Psoas muscle (tissue), 7 donors: ENCODE measurements at regions not wholly inside any gene's neighbourhood (a gene's known extent, or its start where the extent isn't known, plus 50 kb on each side); places are given as distances from the start of the nearest gene placed in this dataset.

Experiments used
- ATAC-seq, 4 donors: fragments of 200-7000 bp; cut with Tn5 transposase; one replicate each; pipeline ENCODE4 v1.9.1; 2020; ENCODE audit warnings: moderate library complexity in 3 of 4, mild to moderate bottlenecking in 2 of 4
- DNase-seq, 2 donors: peaks; one replicate each; pipeline ENCODE4 v3.0.0-alpha.2; 2020
- H3K27ac ChIP-seq: fragments of 200-600 bp; one replicate; pipeline ENCODE4 v1.8.0; 2022
- H3K27me3 ChIP-seq, 3 donors: fragments of 200-600 bp in 1 of 3; one replicate each; pipeline versions ENCODE4 v1.6.1 to v1.8.0; 2013 to 2022; ENCODE audit warnings: low read length in 2 of 3, mild to moderate bottlenecking in 2 of 3, moderate library complexity in 1 of 3; ENCODE audit not compliant: insufficient read depth in 3 of 3
- H3K36me3 ChIP-seq, 2 donors: fragments of 200-600 bp in 1 of 2; one replicate each; pipeline versions ENCODE4 v1.6.1 to v1.8.0; 2013 to 2022; ENCODE audit warnings: low read depth in 1 of 2, mild to moderate bottlenecking in 1 of 2, moderate library complexity in 1 of 2; ENCODE audit not compliant: insufficient read depth in 1 of 2
- H3K4me1 ChIP-seq: fragments of 200-600 bp; one replicate; pipeline ENCODE4 v1.8.0; 2022
- H3K4me3 ChIP-seq: fragments of 200-600 bp; one replicate; pipeline ENCODE4 v1.8.0; 2022; ENCODE audit warnings: mild to moderate bottlenecking
- H3K9me3 ChIP-seq: fragments of 200-600 bp; one replicate; pipeline ENCODE4 v1.8.0; 2022
- CTCF ChIP-seq: fragments of 200-600 bp; IDR thresholded peaks from one replicate; pipeline ENCODE4 v1.8.0; 2022; ENCODE audit warnings: antibody characterized with exemption
- WGBS, 3 donors: extraction: QIAGEN DNeasy Blood & Tissue Kit; methylation state at CpG; one replicate each; pipeline versions ENCODE4 v1.1.6 to v1.1.7; 2013; 5-methylcytosine and 5-hydroxymethylcytosine counted together
- intact Hi-C, 2 donors: fragments of 100-400 bp; cut with DNase I; formaldehyde crosslinking; loops; one replicate each; pipeline versions ENCODE4 v1.11.0 to v1.14.2; 2022
- donor health status: healthy with polysubstance abuse.
- donor health status: DM: no; HTN: no; CAD: no; lungs with moderate emphysema.
- donor health status: Bipolar disorder and iron deficiency.
- donor health status: healthy.
- donor health status: DM: yes; HTN: yes; CAD: no.
- donor health status: DM: no; HTN: no; CAD: no.
- donor health status: DM: yes; HTN: yes; CAD: no.

GRCh38 chr4:36870121-36870520 lies 374.4 kb upstream of the NWD2 start:
- H3K9me3 ChIP-seq, result no peaks in the 10 kb centered on the region
- no peaks in the 10 kb centered on the region for H3K36me3 ChIP-seq
- H3K4me1 ChIP-seq, result no peaks in the 10 kb centered on the region
- intact Hi-C loops, result no loop called here
- ATAC-seq (no peak), DNase-seq (no peak)
- H3K27me3 ChIP-seq, result no peaks in the 10 kb centered on the region
- no peak overlapping the region for H3K4me3 ChIP-seq
- H3K27ac ChIP-seq, result no peak overlapping the region
- no peak for TF ChIP-seq CTCF

- Histone ChIP-seq H3K9me3 (no peaks in the 10 kb centered on the region), H3K36me3 (no peaks in the 10 kb centered on the region), H3K27ac (no peak overlapping the region), H3K27me3 (no peaks in the 10 kb centered on the region), H3K4me1 (no peaks in the 10 kb centered on the region), H3K4me3 (no peak overlapping the region)
- intact Hi-C loops, result no loop called here
- no peak for TF ChIP-seq CTCF
- WGBS, 3 donors, result 59 to 88% (median 77%) methylated on average over 1 of the region's 1 CpG
- no peak for ATAC-seq
- DNase-seq, result no peak
These were observed 371.9 kb upstream of the NWD2 start for GRCh38 chr4:36872679-36873078.

GRCh38 chr4:36884151-36884550 lies 360.4 kb upstream of the NWD2 start:
- DNase-seq (no peak), ATAC-seq (no peak)
- Histone ChIP-seq H3K27ac (no peak overlapping the region), H3K27me3 (no peaks in the 10 kb centered on the region), H3K36me3 (no peaks in the 10 kb centered on the region), H3K4me3 (no peak overlapping the region), H3K4me1 (no peaks in the 10 kb centered on the region), H3K9me3 (no peaks in the 10 kb centered on the region)
- WGBS, 3 donors, result 78 to 86% (median 80%) methylated on average over 3 of the region's 3 CpGs
- TF ChIP-seq CTCF, result no peak
- intact Hi-C loops, result no loop called here

GRCh38 chr4:36891971-36892370 lies 352.6 kb upstream of the NWD2 start:
- Histone ChIP-seq H3K4me3 (no peak overlapping the region), H3K9me3 (no peaks in the 10 kb centered on the region), H3K36me3 (no peaks in the 10 kb centered on the region), H3K4me1 (no peaks in the 10 kb centered on the region), H3K27ac (no peak overlapping the region), H3K27me3 (peaks cover 0 to 2% (median 0%) of the 10 kb centered on the region in 3 donors)
- intact Hi-C loops, result no loop called here
- 15 to 34% (median 27%) methylated on average over 2 of the region's 2 CpGs for WGBS, 3 donors
- DNase-seq (no peak), ATAC-seq (no peak)
- TF ChIP-seq CTCF, result no peak

- Histone ChIP-seq H3K27ac (no peak overlapping the region), H3K4me3 (no peak overlapping the region), H3K36me3 (no peaks in the 10 kb centered on the region), H3K4me1 (no peaks in the 10 kb centered on the region), H3K27me3 (no peaks in the 10 kb centered on the region), H3K9me3 (no peaks in the 10 kb centered on the region)
- DNase-seq, result no peak
- intact Hi-C loops, result no loop called here
- no peak for TF ChIP-seq CTCF
- ATAC-seq, result no peak
- WGBS, 3 donors, result 79% methylated on average over 4 of the region's 4 CpGs
These were observed 344.0 kb upstream of the NWD2 start for GRCh38 chr4:36900446-36900987.
